ENCODE measurements at regions not wholly inside any gene's neighbourhood (a gene's known extent, or its start where the extent isn't known, plus 50 kb on each side); places are given as distances from the start of the nearest gene placed in this dataset.
"Not testable (repeated sequence)": the region's sequence is repeated elsewhere in the genome, so short reads cannot be mapped to it uniquely, and the experiment has no call there.

DNA sequence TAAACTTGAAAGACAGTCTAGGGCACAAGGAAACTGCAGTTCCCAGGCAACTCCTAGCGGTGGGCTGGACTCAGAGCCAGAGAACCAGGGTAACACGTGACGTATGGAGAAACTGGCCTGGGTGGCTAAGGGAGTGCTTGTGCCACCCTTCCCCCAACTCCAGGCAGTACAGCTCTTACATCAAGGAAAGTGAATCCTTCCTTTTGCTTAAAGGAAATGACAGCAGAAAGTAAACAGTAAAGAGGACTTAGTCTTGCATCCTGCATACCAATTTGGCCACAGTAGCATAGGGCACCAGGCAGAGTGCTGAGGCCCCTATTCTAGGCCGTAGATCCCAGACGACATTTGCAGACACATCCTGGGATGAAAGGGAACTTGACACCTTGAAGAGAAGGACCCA, 322.8 kb downstream of the CD109 start:
- H3K9me3 ChIP-seq: peaks cover 0 to 7% of the 10 kb centered on the region in 2 donors

GRCh38 chr6:74015427-74015826, 319.4 kb downstream of the CD109 start:
- intact Hi-C loops (cut with DNase I; ENCODE audit: low total_unique reads): no loop called here
- Histone ChIP-seq H3K27ac (no peak overlapping the region), H3K27me3 (no peaks in the 10 kb centered on the region), H3K4me1 (no peaks in the 10 kb centered on the region), H3K4me3 (no peak overlapping the region), H3K9me3 (peaks cover 7 to 15% of the 10 kb centered on the region in 2 donors), H3K36me3 (no peaks in the 10 kb centered on the region)
- no peak for DNase-seq (ENCODE audit: low spot score in 2 of 2)
- no peak for TF ChIP-seq POLR2AphosphoS5 (IDR thresholded peaks at IDR 0.05)
- no peak for TF ChIP-seq CTCF (IDR thresholded peaks at IDR 0.05)

More for the DNA sequence above, 322.8 kb downstream of the CD109 start:
- Histone ChIP-seq H3K27me3 (no peaks in the 10 kb centered on the region), H3K27ac (no peak overlapping the region), H3K4me1 (no peaks in the 10 kb centered on the region), H3K36me3 (no peaks in the 10 kb centered on the region), H3K4me3 (no peak overlapping the region)
- no peak for DNase-seq (ENCODE audit: low spot score in 2 of 2)
- TF ChIP-seq POLR2AphosphoS5 (IDR thresholded peaks at IDR 0.05) (no peak), POLR2A (IDR thresholded peaks at IDR 0.05) (no peak), CTCF (IDR thresholded peaks at IDR 0.05) (no peak)
- intact Hi-C loops (cut with DNase I; ENCODE audit: low total_unique reads): no loop called here

DNA sequence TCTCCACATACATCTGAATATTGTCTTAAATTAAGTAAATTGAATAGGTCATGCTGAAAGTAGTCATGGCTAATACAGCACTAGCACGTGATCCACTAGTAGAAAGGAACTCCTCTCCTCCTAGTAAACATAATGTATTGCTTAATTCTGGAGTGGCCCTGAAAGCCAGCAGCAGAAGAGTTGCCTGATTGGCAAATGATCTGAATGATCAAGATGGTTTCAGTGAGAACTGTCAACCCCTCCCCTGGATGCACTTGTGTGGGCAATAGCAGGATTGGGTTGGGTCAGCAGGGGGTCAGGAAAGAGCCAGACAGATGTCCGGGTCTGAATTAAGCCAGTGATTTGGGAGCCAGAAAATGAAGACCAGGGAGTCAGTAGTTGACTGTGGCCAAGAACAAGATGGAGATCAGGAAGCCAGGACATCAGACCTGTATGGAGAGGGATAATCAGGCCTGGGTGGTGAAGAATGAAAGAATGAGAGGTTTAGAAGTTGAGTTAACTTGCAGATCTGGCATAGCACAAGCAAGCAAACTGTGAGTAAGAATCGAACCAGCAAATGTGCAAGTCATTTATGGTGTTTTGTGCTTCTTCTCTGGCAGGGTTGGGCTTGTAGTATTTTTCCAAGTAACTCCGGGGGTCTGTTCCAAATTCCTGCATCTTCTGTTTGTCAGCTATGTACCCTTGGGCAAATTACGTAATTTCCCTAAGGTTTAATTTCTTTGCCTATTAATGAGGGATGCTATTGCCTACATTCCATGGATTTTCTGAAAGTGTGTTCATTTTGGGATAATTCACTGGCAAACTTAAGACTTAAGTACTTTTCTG, 304.9 kb downstream of the CD109 start:
- no peak for DNase-seq (ENCODE audit: low spot score in 2 of 2)
- H3K27me3 ChIP-seq: no peaks in the 10 kb centered on the region
- TF ChIP-seq CTCF (IDR thresholded peaks at IDR 0.05) (no peak), POLR2A (IDR thresholded peaks at IDR 0.05) (no peak), POLR2AphosphoS5 (IDR thresholded peaks at IDR 0.05) (no peak)
- intact Hi-C loops (cut with DNase I; ENCODE audit: low total_unique reads): no loop called here
- no peaks in the 10 kb centered on the region for H3K36me3 ChIP-seq
- H3K4me3 ChIP-seq: no peak overlapping the region
- H3K27ac ChIP-seq: no peak overlapping the region
- no peaks in the 10 kb centered on the region for H3K4me1 ChIP-seq
- no peaks in the 10 kb centered on the region for H3K9me3 ChIP-seq

DNA sequence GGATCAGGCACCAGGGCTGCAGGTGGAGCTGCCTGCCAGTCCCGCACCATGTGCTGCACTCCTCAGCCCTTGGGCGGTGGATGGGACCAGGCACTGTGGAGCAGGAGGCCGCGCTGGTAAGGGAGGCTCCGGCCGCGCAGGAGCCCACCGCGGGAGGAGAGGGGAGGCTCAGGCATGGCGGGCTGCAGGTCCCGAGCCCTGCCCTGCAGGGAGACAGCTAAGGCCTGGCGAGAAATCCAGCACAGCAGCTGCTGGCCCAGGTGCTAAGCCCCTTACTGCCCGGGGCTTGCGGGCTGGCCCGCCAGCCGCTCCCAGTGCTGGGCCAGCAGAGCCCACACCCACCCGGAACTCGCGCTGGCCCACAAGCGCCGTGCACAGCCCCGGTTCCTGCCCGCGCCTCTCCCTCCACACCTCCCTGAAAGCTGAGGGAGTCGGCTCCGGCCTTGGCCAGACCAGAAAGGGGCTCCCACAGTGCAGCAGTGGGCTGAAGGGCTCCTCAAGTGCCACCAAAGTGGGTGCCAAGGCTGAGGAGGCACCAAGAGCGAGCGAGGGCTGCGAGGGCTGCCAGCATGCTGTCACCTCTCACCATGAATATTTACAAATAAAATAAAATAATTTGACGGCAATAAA, 294.7 kb downstream of the CD109 start:
- DNase-seq (ENCODE audit: low spot score in 2 of 2); intact Hi-C loops (cut with DNase I; ENCODE audit: low total_unique reads): not testable (repeated sequence)

GRCh38 chr6:73989428-73989827, 293.4 kb downstream of the CD109 start:
- no peaks in the 10 kb centered on the region for H3K36me3 ChIP-seq
- no peak overlapping the region for H3K4me3 ChIP-seq
- H3K27me3 ChIP-seq: no peaks in the 10 kb centered on the region
- intact Hi-C loops (cut with DNase I; ENCODE audit: low total_unique reads): no loop called here
- H3K4me1 ChIP-seq: no peaks in the 10 kb centered on the region
- H3K9me3 ChIP-seq: peaks cover 0 to 5% of the 10 kb centered on the region in 2 donors
- no peak for TF ChIP-seq CTCF (IDR thresholded peaks at IDR 0.05)
- TF ChIP-seq POLR2A (IDR thresholded peaks at IDR 0.05): no peak
- no peak for TF ChIP-seq POLR2AphosphoS5 (IDR thresholded peaks at IDR 0.05)
- H3K27ac ChIP-seq: no peak overlapping the region
- no peak for DNase-seq (ENCODE audit: low spot score in 2 of 2)

More for the DNA sequence above, 294.7 kb downstream of the CD109 start:
- not testable (repeated sequence) for H3K4me3 ChIP-seq, H3K27me3 ChIP-seq, H3K9me3 ChIP-seq, H3K36me3 ChIP-seq, H3K27ac ChIP-seq, H3K4me1 ChIP-seq

Measured in breast epithelium (tissue), 4 donors.